Stimulated activated CD8-positive, alpha-beta memory T cell treated with anti-CD3 and anti-CD28 coated beads, Interleukin-15, amount 100 ng/mL, for 4 hours (primary cell): ENCODE measurements at regions not wholly inside any gene's neighbourhood (a gene's known extent, or its start where the extent isn't known, plus 50 kb on each side); places are given as distances from the start of the nearest gene placed in this dataset.
"Not testable (repeated sequence)": the region's sequence is repeated elsewhere in the genome, so short reads cannot be mapped to it uniquely, and the experiment has no call there.

Source experiments
- DNase-seq, 2 donors: peaks; one replicate each; pipeline ENCODE4 v3.0.0-alpha.2; 2020; ENCODE audit warnings: low read depth in 2 of 2

DNA sequence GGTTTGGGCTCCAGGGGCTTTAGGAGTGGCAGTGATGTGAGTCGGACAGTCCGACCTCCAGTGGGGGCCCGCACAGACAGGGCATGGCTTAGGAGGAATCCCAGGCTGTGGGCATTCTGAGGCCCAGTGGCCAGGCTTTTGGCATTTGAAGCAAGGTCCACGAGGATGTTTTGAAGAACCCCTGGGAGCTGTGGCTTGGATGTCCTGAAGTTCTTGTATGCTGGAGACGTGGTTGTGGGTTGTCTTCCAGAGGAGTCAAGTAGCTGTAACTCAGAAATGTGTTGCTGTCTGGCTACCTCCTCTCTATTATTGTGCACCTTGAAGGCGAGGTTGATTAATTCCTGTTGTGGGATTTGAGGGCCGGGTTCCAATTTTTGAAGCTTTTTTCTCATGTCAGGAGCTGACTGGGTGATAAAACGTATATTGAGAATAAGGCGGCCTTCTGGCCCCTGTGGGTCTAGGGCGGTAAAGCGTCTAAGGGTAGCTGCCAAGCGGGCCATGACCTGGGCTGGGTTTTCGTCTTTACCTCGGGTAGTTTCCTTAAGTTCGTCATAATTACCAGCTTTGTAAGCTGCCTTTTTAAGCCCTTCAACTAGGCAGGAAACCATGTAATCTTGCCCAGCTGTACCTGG, 67.3 kb upstream of the EZR start:
- DNase-seq, result not testable (repeated sequence)

DNA sequence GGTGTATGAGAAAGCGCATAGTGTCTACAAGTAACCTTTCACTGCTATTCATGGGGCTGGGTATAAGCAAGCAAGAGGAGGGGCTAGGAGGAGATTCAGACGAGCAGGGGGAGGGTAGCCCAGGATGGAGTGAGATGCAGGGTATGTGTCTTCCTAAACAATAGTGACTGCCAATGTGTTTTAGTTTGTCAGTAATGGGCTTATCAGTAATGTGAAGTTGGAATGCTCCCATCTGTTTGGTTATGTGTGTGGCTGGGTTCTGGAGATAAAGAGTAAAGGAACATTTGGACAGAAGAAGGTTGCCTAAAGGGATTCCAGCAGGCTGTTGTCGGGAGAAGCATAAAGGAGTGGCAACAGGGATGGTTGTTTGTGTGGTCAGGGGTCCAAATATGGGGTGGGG, 62.7 kb upstream of the EZR start:
- not testable (repeated sequence) for DNase-seq

DNA sequence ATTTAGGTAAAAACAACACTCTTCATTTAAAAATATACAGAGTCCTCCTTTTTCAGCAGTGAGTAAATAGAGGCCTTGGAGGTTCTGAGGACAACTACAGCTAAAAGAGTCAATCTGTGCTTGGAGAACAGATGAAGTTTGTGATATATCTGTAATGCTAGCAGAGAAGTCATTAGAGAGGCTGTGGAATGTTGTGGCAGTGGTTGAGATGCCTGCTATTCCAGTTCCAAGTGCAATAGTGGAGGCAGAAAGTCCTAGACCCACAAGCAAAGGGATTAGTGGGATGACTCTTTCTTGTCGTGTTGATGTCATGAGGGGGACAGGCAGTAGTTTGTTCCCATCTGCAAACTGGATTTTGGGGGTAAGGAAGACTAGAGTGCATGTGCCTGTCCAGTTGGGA, 62.1 kb upstream of the EZR start:
- not testable (repeated sequence) for DNase-seq

DNA sequence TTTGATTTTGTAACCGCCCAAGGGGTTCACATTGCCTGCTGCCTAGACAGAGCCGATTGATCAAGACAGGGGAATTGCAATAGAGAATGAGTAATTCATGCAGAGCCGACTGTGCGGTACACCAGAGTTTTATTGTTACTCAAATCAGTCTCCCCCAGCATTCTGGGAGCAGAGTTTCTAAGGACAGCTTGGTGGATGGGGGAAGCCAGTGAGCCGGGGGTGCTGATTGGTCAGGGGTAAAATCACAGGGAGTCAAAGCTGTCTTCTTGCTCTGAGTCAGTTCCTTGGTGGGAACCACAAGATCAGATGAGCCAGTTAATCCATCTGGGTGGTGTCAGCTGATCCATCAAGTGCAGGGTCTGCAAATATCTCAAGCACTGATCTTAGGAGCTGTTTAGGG, 60.0 kb upstream of the EZR start:
- peak in 1 of 2 donors; percentile 11 for DNase-seq

DNA sequence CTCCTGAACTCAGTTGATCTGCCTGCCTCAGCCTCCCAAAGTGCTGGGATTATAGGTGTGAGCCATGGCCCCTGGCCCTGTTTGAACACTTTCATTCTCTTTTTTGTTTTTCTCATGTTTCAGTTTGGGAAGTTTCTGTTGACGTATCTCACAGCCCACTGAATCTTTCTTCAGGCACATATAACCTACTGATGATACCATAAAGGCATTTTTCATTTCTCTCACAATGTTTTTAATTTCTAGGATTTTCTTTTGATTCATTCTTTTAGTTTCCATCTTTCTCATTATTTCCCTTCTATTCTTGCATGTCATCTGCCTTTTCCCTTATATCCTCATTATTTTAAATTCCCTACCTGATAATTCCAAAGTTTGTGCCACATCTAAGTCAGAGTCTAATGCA, 58.5 kb upstream of the EZR start:
- no peak for DNase-seq

- no peak for DNase-seq
Observed at GRCh38 chr6:158876886-158877285, 57.7 kb upstream of the EZR start.

DNA sequence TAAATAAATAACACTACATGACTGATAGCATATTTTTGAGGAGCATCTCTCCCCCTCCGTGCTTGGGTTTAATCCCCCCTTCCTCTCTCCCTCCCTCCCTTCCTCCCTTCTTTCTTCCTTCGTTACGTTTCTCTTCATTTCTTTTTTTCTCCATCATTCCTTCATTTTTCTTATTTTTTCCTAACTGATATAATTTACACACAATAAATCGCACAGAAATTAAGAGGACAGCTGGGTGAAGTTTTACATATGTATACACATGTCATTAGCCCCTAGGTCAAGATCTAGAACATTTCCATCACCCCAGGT, 51.4 kb upstream of the EZR start:
- no peak for DNase-seq

DNA sequence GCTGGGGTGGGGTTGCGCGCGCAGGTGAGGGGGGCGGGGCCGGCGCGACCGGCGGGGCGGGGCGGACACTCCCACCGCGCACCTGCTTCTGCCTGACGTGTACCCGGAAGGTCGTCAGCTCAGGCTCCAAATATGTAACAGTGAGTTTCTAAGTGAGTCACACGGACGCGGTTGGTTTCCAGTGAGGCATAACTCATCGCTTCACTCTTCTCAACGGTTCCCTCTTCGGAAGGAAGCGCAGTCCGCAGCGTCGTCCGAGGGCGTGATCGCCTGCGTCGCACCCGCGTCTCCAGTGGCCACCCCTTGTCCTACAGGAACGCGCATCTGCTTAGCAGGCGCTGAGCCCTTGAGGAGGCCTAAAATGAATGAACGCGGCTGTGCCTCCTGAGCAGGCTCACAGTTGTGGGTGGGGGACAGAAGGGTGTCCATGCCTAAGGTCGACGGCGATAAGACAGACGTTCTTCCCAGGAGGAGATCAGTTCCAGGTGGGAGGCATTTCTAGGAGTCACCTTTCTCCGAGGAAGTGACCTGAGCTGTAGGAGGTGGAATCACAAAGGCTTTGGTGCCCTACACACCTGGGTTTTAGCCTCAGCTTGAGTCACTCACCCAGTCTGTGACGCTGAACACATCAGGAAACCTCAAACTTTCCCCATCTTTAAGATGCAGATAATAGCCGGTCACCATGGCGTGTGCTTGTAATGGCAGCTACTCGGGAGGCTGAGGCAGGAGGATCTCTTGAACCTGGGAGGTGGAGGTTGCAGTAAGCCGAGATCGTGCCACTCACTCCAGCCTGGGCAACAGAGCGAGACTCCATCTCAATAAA, 50.9 kb upstream of the EZR start:
- peak in 1 of 2 donors; percentile 89 for DNase-seq

DNA sequence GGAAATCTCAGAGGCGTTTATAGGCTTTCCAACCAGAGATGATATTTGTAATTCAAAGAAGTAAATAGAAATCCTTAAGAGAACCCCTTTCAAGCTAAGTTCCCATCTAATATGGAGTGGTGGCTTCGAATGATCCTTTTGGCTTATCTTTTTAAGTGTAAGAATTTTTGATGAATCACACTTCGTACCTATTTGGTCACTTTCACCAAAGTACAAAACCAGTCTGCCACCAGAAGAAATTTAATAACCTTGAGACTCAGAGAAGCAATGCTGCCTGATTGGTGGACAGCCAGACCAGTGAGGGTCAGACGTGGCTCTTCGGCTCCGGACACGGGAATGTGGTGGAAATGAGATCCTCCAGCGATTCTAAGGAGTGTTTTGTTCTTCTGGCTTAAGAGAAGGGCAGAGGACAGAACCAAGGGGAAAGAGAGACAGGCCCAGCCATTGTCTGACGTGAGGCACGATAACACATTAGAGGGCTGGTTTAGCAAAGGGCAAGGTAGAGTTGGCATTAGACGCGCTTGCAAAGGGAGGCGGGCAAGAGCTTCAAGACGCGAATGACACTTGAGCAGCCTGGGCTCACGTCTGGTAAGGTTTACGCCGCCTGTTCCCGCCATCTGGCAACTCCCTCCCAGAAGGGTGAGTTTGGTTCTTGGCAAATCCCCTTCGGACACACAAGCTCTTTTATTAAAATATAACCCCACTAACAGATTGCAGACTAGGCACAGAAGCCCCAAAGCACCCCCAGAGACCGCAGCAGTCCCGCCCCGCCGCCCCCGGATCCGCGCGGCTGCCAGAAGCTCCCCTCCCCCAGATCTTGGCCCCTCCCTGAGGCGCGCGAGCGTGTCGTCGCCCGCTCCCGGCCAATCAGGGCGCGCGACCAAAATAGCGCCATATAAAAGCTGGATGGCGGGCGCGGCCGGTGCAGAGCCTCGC, 50.0 kb upstream of the EZR start:
- DNase-seq, result peak; percentile 94 to 97
